ENCODE measurements at regions not wholly inside any gene's neighbourhood (a gene's known extent, or its start where the extent isn't known, plus 50 kb on each side); places are given as distances from the start of the nearest gene placed in this dataset.
"Not testable (repeated sequence)": the region's sequence is repeated elsewhere in the genome, so short reads cannot be mapped to it uniquely, and the experiment has no call there.

GRCh38 chr2:236769981-236770671 lies 200.5 kb downstream of the ACKR3 start:
- DNase-seq = no peak
- TF ChIP-seq POLR2A (IDR thresholded peaks at IDR 0.05; ENCODE audit: low read length) (no peak), GATA1 (IDR thresholded peaks at IDR 0.05; ENCODE audit: low read depth, low read length) (no peak)

- TF ChIP-seq GATA1 (IDR thresholded peaks at IDR 0.05; ENCODE audit: low read depth, low read length) (no peak), POLR2A (IDR thresholded peaks at IDR 0.05; ENCODE audit: low read length) (no peak)
- no peak for DNase-seq
Measured at GRCh38 chr2:236772220-236772837, 202.7 kb downstream of the ACKR3 start.

- no peak for TF ChIP-seq POLR2A (IDR thresholded peaks at IDR 0.05; ENCODE audit: low read length)
- TF ChIP-seq GATA1 (IDR thresholded peaks at IDR 0.05; ENCODE audit: low read depth, low read length) = no peak
- DNase-seq = no peak
Measured at GRCh38 chr2:236773206-236773605, 203.6 kb downstream of the ACKR3 start.

DNA sequence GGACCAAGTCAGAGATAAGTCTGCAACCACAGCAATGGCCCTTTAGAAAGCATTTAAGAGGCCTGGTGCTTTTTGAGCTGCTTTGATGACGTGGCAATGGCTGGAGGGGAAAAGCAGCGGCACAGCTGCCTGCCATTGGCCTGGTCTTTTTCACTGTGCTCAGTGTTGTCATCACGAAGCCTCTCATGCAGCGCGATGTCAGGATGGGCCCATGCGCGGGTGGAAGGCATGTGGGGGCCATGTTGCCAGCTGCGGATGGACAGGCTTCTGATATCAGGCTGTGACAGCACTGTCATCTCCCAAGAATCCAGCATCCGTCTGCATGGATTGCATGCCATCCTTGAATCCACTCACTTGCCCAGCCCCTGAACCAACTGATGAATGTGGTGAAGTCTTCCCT lies 204.5 kb downstream of the ACKR3 start:
- no peak for TF ChIP-seq POLR2A (IDR thresholded peaks at IDR 0.05; ENCODE audit: low read length)
- no peak for TF ChIP-seq GATA1 (IDR thresholded peaks at IDR 0.05; ENCODE audit: low read depth, low read length)
- DNase-seq = no peak

- TF ChIP-seq GATA1 (IDR thresholded peaks at IDR 0.05; ENCODE audit: low read depth, low read length) (no peak), POLR2A (IDR thresholded peaks at IDR 0.05; ENCODE audit: low read length) (no peak)
- no peak for DNase-seq
Measured at GRCh38 chr2:236775511-236775910, 205.9 kb downstream of the ACKR3 start.

DNA sequence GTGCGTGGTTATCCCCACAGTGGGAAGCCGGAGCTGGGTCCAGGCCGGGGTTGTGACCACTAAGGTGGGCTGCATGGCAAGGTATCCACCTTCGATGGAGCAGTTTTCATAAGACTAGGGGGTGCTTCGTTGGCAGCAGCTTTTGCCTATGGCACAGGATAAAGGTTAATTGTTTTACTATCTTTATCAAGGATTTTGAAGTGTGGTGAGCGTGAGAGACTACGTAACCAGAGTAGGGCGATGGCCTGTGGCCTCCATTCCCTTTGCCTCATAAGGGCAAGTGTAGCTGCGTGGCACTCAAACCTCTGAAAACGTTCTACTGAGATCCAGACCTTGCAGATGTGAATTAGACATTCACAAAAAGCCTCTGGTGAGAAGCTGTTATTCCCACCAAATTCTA lies 206.6 kb downstream of the ACKR3 start:
- TF ChIP-seq GATA1 (IDR thresholded peaks at IDR 0.05; ENCODE audit: low read depth, low read length) (no peak), POLR2A (IDR thresholded peaks at IDR 0.05; ENCODE audit: low read length) (no peak)
- no peak for DNase-seq

GRCh38 chr2:236776695-236777251 lies 207.1 kb downstream of the ACKR3 start:
- DNase-seq = no peak
- TF ChIP-seq GATA1 (IDR thresholded peaks at IDR 0.05; ENCODE audit: low read depth, low read length) (no peak), POLR2A (IDR thresholded peaks at IDR 0.05; ENCODE audit: low read length) (no peak)

GRCh38 chr2:236777408-236777807 lies 207.8 kb downstream of the ACKR3 start:
- DNase-seq = no peak
- TF ChIP-seq POLR2A (IDR thresholded peaks at IDR 0.05; ENCODE audit: low read length) (no peak), GATA1 (IDR thresholded peaks at IDR 0.05; ENCODE audit: low read depth, low read length) (no peak)

GRCh38 chr2:236781933-236782816 lies 212.6 kb downstream of the ACKR3 start:
- DNase-seq = no peak
- no peak for TF ChIP-seq POLR2A (IDR thresholded peaks at IDR 0.05; ENCODE audit: low read length)
- TF ChIP-seq GATA1 (IDR thresholded peaks at IDR 0.05; ENCODE audit: low read depth, low read length) = no peak

DNA sequence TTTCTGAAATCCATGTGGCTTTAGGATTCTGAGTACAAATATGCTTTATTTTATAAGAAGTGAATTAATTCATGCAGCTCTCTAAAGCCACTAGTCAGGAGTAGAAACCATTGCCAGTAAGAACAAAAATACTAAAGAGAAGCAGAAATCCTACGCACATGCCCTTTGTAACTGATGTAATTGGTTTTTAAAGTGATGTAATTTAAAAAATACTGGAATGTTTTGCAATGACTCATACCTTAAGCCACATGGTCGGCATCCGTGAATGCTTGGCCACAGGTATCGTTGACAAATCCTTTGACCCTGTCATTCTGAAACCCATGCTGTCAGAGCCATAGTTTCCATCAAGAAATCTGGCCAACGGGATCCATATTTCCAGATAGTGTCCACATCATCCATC lies 213.3 kb downstream of the ACKR3 start:
- TF ChIP-seq POLR2A (IDR thresholded peaks at IDR 0.05; ENCODE audit: low read length) (no peak), GATA1 (IDR thresholded peaks at IDR 0.05; ENCODE audit: low read depth, low read length) (no peak)
- no peak for DNase-seq

DNA sequence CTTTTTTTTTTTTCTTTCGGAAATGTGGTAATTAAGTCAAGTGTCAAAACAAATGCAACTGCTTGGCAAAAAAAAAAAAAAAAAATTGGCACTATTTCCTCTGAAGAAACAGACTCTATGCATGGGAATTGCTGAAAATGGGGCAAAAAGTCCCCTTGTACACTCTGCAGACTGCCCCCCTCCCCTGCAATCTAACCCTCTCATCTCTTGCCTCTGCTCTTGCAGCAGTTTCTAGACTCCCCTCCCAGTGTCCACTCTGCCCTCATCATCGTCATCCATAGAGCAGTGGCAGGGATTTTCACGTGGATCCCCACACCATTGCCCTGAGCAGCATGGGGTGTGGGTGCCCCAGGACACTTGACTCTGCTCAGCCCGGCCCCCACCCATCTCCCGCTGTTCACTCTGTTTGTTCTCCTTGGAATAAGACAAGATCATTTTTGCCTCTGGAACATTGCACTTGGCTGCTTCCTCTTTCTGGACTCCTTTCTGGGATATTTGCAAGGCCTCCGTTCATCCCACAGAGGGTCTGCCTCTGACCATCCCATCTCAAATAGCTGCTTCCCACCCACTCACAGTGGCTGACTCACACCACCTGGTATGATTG lies 213.9 kb downstream of the ACKR3 start:
- TF ChIP-seq POLR2A (IDR thresholded peaks at IDR 0.05; ENCODE audit: low read length) (no peak), GATA1 (IDR thresholded peaks at IDR 0.05; ENCODE audit: low read depth, low read length) (no peak)
- no peak for DNase-seq

GRCh38 chr2:236785611-236786057 lies 216.0 kb downstream of the ACKR3 start:
- no peak for DNase-seq
- TF ChIP-seq GATA1 (IDR thresholded peaks at IDR 0.05; ENCODE audit: low read depth, low read length) (no peak), POLR2A (IDR thresholded peaks at IDR 0.05; ENCODE audit: low read length) (no peak)

- TF ChIP-seq GATA1 (IDR thresholded peaks at IDR 0.05; ENCODE audit: low read depth, low read length) (no peak), POLR2A (IDR thresholded peaks at IDR 0.05; ENCODE audit: low read length) (no peak)
- no peak for DNase-seq
Measured at GRCh38 chr2:236786751-236787150, 217.1 kb downstream of the ACKR3 start.

GRCh38 chr2:236787376-236787775 lies 217.8 kb downstream of the ACKR3 start:
- not testable (repeated sequence) for DNase-seq

Data from erythroblast (primary cell).